ENCODE measurements at regions not wholly inside any gene's neighbourhood (a gene's known extent, or its start where the extent isn't known, plus 50 kb on each side); places are given as distances from the start of the nearest gene placed in this dataset.

- TF ChIP-seq CTCF (IDR thresholded peaks at IDR 0.05; ENCODE audit: low read depth, low read length) (no peak), MAX (IDR thresholded peaks at IDR 0.05; ENCODE audit: low read depth, low read length) (no peak)
Measured at GRCh38 chr12:94033101-94033500, 115.3 kb upstream of the PLXNC1 start.

All from NB4 (cell line).